Ascending aorta (tissue), 2 donors: ENCODE measurements at regions not wholly inside any gene's neighbourhood (a gene's known extent, or its start where the extent isn't known, plus 50 kb on each side); places are given as distances from the start of the nearest gene placed in this dataset.

Experiments used
- DNase-seq, 2 donors: peaks; one replicate each; pipeline ENCODE4 v3.0.0-alpha.2; 2019; ENCODE audit warnings: low spot score in 2 of 2
- H3K27ac ChIP-seq, 2 donors: fragments of 200-600 bp; sonication (generic); one replicate each; pipeline ENCODE4 v1.5.1; 2016 to 2017; ENCODE audit warnings: mild to moderate bottlenecking in 1 of 2
- H3K27me3 ChIP-seq: fragments of 200-600 bp; sonication (generic); one replicate; pipeline ENCODE4 v1.5.1; 2017
- H3K36me3 ChIP-seq, 2 donors: fragments of 200-600 bp; sonication (generic); one replicate each; pipeline ENCODE4 v1.5.1; 2016
- H3K4me1 ChIP-seq, 2 donors: fragments of 200-600 bp; sonication (generic); one replicate each; pipeline ENCODE4 v1.5.1; 2016 to 2017; ENCODE audit warnings: mild to moderate bottlenecking in 1 of 2
- H3K4me3 ChIP-seq, 2 donors: fragments of 200-600 bp; sonication (generic); one replicate each; pipeline ENCODE4 v1.5.1; 2016 to 2017; ENCODE audit warnings: mild to moderate bottlenecking in 1 of 2
- H3K9me3 ChIP-seq, 2 donors: fragments of 200-600 bp; sonication (generic); one replicate each; pipeline ENCODE4 v1.5.1; 2016
- intact Hi-C: fragments of 100-400 bp; cut with DNase I; formaldehyde crosslinking; loops from one replicate; pipeline ENCODE4 v1.15.1; 2023
- TF ChIP-seq, protein P1 (sequence below), 3 experiments: fragments of 200-600 bp in 2 of 3; fragments of 450-650 bp in 1 of 3; sonication (generic) in 2 of 3; IDR thresholded peaks; one replicate each; pipeline ENCODE4 v1.5.1; 2016 to 2019; ENCODE audit warnings: antibody characterized with exemption in 3 of 3, mild to moderate bottlenecking in 1 of 3, moderate library complexity in 1 of 3

DNA sequence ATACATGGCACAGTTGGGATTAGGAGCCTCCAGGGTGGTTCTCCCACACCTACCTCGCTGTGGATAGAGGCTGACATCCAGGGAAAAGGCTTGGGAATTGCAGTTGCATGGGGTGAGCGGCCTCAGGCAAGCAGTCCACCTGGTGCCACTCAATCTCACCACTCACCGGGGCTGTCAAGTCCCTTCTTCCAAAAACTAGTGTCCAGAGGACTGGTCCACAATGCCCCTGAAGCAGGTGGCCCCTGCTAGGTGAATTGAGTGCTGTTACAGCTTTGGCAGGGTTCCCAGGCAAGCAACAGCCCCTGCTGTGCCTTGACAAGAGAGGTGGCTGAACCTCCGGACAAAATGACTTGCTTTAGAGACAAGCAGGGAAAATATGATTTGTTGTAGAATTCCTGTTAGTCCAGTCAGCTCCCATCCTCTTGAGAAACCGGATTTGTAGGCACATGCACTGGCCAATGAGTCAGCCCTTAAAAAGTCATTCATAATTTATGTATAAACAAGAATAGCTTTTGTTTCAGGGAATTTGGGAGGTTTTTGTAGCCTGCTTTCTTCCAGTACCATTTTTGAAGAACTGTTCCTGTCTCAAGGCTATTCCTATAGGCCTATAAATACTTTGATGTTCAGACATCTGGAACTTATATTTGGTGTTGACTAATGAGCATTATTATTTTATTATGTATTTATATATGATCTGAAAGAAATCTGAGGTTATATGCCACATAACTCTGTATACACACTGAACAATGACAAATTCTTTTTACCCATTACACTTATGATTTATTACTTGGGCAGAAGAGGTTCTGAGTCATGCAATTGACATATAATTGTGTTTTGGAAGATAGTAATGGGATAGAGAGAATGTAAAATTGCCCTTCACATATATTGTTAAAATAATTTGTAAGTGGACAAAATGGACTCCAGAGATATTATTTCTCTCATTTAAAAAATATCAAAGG, 411.1 kb downstream of the ACTL7B start:
- peak; percentile 10 to 75 for DNase-seq
- Histone ChIP-seq H3K4me1 (peaks cover 0 to 37% of the 10 kb centered on the region in 2 donors), H3K9me3 (no peaks in the 10 kb centered on the region), H3K27me3 (no peaks in the 10 kb centered on the region), H3K27ac (peak overlapping the region; percentile 63 to 69), H3K4me3 (peak overlapping the region in 1 of 2 donors; percentile 16), H3K36me3 (no peaks in the 10 kb centered on the region)
- intact Hi-C loops = loop anchor here (2.0 to 10.0 kb wide), 5 partner anchors 34 to 950 kb away; no protein-coding TSS in a partner anchor
- TF ChIP-seq, protein P1, sequence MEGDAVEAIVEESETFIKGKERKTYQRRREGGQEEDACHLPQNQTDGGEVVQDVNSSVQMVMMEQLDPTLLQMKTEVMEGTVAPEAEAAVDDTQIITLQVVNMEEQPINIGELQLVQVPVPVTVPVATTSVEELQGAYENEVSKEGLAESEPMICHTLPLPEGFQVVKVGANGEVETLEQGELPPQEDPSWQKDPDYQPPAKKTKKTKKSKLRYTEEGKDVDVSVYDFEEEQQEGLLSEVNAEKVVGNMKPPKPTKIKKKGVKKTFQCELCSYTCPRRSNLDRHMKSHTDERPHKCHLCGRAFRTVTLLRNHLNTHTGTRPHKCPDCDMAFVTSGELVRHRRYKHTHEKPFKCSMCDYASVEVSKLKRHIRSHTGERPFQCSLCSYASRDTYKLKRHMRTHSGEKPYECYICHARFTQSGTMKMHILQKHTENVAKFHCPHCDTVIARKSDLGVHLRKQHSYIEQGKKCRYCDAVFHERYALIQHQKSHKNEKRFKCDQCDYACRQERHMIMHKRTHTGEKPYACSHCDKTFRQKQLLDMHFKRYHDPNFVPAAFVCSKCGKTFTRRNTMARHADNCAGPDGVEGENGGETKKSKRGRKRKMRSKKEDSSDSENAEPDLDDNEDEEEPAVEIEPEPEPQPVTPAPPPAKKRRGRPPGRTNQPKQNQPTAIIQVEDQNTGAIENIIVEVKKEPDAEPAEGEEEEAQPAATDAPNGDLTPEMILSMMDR (IDR thresholded peaks at IDR 0.05) = no peak

DNA sequence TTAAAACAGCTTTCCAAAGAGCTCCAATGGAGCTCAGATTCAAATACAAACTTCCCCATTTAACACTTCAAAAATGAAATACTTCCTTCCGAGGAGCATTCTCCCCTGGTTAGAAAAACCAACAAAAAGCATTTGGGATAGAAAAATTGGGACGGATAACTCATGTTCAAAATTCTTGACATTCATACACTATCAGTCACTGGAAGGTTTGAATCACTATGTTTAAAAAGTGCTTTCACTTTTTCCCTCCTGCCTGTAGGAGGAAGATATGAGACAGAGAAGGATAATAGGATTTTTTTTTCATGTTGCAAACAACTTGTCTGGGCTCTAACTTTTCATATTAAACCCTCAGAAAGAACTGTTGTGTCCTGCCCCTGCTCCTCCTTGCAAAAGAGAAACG, 412.0 kb downstream of the ACTL7B start:
- Histone ChIP-seq H3K9me3 (no peaks in the 10 kb centered on the region), H3K27ac (peak overlapping the region; percentile 63 to 69), H3K4me3 (peak overlapping the region in 1 of 2 donors; percentile 16), H3K4me1 (peaks cover 0 to 37% of the 10 kb centered on the region in 2 donors), H3K27me3 (no peaks in the 10 kb centered on the region), H3K36me3 (no peaks in the 10 kb centered on the region)
- TF ChIP-seq, protein P1 (IDR thresholded peaks at IDR 0.05) = no peak
- no peak for DNase-seq
- intact Hi-C loops = loop anchor here (2.0 to 10.0 kb wide), 5 partner anchors 35 to 949 kb away; no protein-coding TSS in a partner anchor

DNA sequence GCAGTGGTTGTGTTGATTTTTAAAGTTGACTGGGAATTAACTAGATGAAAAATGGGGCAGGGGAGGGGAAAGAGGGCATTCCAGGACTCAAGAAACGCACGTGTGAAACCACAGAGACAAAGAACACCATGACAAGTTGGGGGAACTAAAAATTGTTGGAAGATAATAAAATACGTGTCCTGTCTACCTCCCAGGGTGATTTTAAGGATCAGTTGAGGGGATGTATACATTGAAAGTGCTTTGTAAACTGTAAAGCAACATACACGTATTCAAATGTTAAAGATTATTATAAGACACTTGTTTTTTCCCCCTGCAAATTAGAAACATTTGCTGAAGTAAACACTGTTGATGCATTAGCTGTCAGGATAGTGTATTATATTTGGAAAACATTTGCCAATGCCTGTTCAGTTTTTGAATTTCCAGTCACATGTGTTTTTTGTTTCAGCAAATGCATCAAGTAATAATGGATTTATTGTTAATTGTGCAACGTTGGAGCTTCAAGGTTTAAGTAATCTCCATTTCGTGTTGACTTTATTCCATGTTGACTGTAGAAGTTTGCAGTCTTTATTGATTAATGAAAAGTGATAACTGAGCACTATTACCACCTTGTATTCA, 412.7 kb downstream of the ACTL7B start:
- Histone ChIP-seq H3K36me3 (no peaks in the 10 kb centered on the region), H3K9me3 (no peaks in the 10 kb centered on the region), H3K4me3 (no peak overlapping the region), H3K4me1 (peaks cover 0 to 37% of the 10 kb centered on the region in 2 donors), H3K27me3 (no peaks in the 10 kb centered on the region), H3K27ac (peak overlapping the region; percentile 63 to 69)
- DNase-seq = no peak
- intact Hi-C loops = loop anchor here (10.0 kb wide), 4 partner anchors 298 to 948 kb away; no protein-coding TSS in a partner anchor
- TF ChIP-seq, protein P1 (IDR thresholded peaks at IDR 0.05) = no peak

DNA sequence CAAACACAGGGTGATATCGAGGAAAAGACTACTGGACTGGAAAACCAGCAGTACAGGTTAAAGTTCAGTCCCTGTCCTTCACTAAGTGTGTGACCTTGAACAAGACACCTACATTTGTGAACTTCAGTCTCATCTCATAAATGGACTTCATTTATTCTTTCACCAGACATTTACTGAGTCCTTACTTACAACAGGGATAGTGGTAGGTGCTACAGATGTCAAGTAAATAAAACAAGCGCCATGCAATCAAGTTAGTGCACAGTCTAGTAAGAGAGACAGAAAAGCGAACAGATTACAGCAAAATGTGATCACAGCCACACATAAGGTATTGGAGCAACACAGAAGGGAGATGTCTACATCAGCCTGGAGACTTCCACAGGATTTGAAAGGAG, 413.2 kb downstream of the ACTL7B start:
- Histone ChIP-seq H3K4me1 (peaks cover 0 to 37% of the 10 kb centered on the region in 2 donors), H3K36me3 (no peaks in the 10 kb centered on the region), H3K27ac (no peak overlapping the region), H3K9me3 (no peaks in the 10 kb centered on the region), H3K4me3 (no peak overlapping the region), H3K27me3 (no peaks in the 10 kb centered on the region)
- TF ChIP-seq, protein P1 (IDR thresholded peaks at IDR 0.05) = no peak
- no peak for DNase-seq
- intact Hi-C loops = loop anchor here (10.0 kb wide), 4 partner anchors 298 to 948 kb away; no protein-coding TSS in a partner anchor

DNA sequence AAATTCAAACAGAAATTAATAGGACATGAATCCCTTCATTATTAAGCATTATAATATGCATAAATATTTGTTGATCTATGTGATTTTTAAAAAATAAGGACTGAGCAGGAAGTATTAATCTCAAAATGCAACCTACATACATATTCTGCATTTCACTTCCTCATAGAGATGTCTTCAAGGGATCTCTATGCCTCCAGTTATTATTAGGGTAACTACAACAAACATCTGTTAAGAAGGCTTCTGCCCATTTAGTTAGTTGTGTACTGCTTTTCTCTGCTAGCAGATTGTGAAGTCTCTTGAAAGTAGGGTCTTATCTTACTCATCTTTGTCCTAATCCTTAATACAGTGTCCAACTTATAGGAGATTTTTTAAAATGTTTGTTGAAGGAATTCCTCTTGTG, 414.1 kb downstream of the ACTL7B start:
- Histone ChIP-seq H3K27ac (peak overlapping the region in 1 of 2 donors; percentile 66), H3K4me1 (peaks cover 0 to 37% of the 10 kb centered on the region in 2 donors), H3K27me3 (no peaks in the 10 kb centered on the region), H3K36me3 (no peaks in the 10 kb centered on the region), H3K4me3 (no peak overlapping the region), H3K9me3 (no peaks in the 10 kb centered on the region)
- intact Hi-C loops = loop anchor here (10.0 kb wide), 4 partner anchors 297 to 947 kb away; no protein-coding TSS in a partner anchor
- TF ChIP-seq, protein P1 (IDR thresholded peaks at IDR 0.05) = no peak
- DNase-seq = no peak
